Occipital lobe (tissue), 1 donor: ENCODE measurements at regions not wholly inside any gene's neighbourhood (a gene's known extent, or its start where the extent isn't known, plus 50 kb on each side); places are given as distances from the start of the nearest gene placed in this dataset.
"Not testable (repeated sequence)": the region's sequence is repeated elsewhere in the genome, so short reads cannot be mapped to it uniquely, and the experiment has no call there.

Experiments used
- DNase-seq: peaks from one replicate; lab custom pipeline; 2025; lab: John Stamatoyannopoulos, UW

- DNase-seq: no peak
These were observed 989.3 kb upstream of the NOVA1 start for GRCh38 chr14:27587103-27587502.

- DNase-seq: no peak
These were observed 1007.4 kb upstream of the NOVA1 start for GRCh38 chr14:27605282-27605681.

- DNase-seq: no peak
These were observed 1010.5 kb upstream of the NOVA1 start for GRCh38 chr14:27608377-27608776.

GRCh38 chr14:27612121-27612520 is 1014.3 kb upstream of the NOVA1 start:
- DNase-seq: no peak

- DNase-seq: no peak
These were observed 1015.3 kb upstream of the NOVA1 start for GRCh38 chr14:27613102-27613501.

GRCh38 chr14:27623782-27624181 is 1025.9 kb upstream of the NOVA1 start:
- no peak for DNase-seq

- DNase-seq: no peak
These were observed 1036.5 kb upstream of the NOVA1 start for GRCh38 chr14:27634056-27634970.

GRCh38 chr14:27640688-27641087 is 1042.9 kb upstream of the NOVA1 start:
- not testable (repeated sequence) for DNase-seq

- DNase-seq: no peak
These were observed 1044.5 kb upstream of the NOVA1 start for GRCh38 chr14:27642251-27642866.

GRCh38 chr14:27660683-27661082 is 1062.8 kb upstream of the NOVA1 start:
- DNase-seq: no peak

- DNase-seq: no peak
These were observed 1070.7 kb upstream of the NOVA1 start for GRCh38 chr14:27668531-27668930.

GRCh38 chr14:27672047-27672446 is 1074.2 kb upstream of the NOVA1 start:
- DNase-seq: no peak

GRCh38 chr14:27672811-27673737 is 1075.2 kb upstream of the NOVA1 start:
- DNase-seq: not testable (repeated sequence)

- DNase-seq: no peak
These were observed 1080.5 kb upstream of the FOXG1 start for GRCh38 chr14:27686137-27686536.

GRCh38 chr14:27688841-27689444 is 1077.6 kb upstream of the FOXG1 start:
- no peak for DNase-seq

- no peak for DNase-seq
These were observed 1054.2 kb upstream of the FOXG1 start for GRCh38 chr14:27712364-27712763.

- no peak for DNase-seq
These were observed 1051.0 kb upstream of the FOXG1 start for GRCh38 chr14:27715561-27715960.

GRCh38 chr14:27721760-27722159 is 1044.8 kb upstream of the FOXG1 start:
- DNase-seq: no peak

GRCh38 chr14:27725482-27725881 is 1041.1 kb upstream of the FOXG1 start:
- DNase-seq: no peak

GRCh38 chr14:27727251-27727770 is 1039.3 kb upstream of the FOXG1 start:
- no peak for DNase-seq

GRCh38 chr14:27730204-27730603 is 1036.4 kb upstream of the FOXG1 start:
- DNase-seq: no peak
